GM21367 (cell line): ENCODE measurements at regions not wholly inside any gene's neighbourhood (a gene's known extent, or its start where the extent isn't known, plus 50 kb on each side); places are given as distances from the start of the nearest gene placed in this dataset.
A peak's percentile ranks its signal among the peaks of the same experiment; 100 is the strongest.

Experiments used
- ATAC-seq: cut with Tn5 transposase; IDR thresholded peaks from one replicate; pipeline ENCODE4 v1.9.1; 2021; ENCODE audit not compliant: unreplicated experiment

DNA sequence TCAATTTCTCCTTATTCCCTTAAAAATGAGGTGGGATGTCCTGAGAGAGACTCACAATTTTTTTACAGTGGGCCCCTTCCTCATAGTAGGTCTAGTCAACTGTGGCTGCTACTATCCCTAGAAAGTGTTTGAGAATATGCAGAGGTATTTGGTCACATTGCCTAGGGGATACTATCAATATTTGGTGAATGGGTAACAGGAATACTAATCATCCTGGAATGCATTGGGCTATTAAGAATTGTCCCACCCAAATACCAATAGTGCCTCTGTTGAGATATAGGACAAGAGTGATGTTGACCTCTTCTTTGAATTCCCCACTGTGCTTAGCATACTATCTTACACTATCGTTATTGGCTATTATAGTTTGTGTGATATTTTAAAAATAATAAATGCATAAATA lies 389.4 kb downstream of the DIPK2A start:
- no peak for ATAC-seq

DNA sequence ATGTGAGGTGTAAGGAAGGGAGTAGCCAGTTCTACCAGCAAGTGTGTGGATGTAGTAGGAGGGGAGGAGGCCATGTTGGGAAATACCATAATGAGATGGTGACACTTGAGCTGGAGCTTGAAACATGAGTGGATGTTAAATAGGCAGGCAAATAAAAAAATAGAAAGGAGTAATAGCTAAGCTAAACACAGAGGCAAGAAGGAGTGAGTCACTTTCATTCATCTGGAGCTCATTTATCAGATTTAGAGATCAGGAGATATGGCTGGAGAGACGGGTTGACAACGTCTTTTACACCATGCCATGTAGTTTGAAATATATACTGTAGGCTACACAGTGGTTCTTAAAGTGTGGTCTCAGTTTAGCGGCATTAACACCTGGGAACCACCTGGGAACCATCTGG lies 390.5 kb downstream of the DIPK2A start:
- no peak for ATAC-seq

DNA sequence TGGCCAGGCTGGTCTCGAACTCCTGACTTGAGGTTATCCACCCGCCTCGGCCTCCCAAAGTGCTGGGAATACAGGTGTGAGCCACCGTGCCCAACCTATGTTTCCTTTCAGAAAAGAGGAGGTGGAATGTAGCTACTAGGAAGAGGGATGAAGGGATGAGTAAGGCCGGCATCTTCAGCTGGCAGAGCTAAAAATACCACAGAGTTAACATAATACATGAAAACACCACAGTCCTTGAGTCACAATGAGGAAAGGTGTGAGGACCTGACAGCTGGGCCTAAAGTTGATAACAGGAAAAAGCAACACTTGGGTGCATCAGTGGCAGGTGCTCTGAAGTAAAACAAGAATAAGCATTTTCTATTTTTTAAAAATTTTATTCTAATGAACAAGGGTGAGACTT lies 392.2 kb downstream of the DIPK2A start:
- ATAC-seq, result no peak

DNA sequence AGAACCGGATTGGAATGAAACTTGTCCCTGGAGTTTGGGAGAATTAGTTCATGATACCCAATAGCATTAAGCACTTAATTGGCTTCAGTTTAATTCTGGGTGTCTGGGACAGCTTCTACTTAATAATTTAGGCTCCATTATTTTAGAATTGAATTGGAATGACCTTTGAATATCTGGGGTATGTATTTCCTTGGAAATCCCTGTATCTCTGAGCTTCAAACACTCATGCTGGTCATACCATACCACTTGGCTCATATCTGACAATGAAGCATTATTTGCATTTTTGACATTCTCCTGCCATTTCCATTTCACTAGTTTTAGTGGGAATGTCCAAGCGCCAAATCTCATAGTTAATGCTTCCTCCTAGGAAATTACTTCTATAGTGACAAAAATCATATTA lies 393.1 kb downstream of the DIPK2A start:
- no peak for ATAC-seq

GRCh38 chr3:144369129-144369879 lies 397.7 kb downstream of the DIPK2A start:
- ATAC-seq, result no peak

DNA sequence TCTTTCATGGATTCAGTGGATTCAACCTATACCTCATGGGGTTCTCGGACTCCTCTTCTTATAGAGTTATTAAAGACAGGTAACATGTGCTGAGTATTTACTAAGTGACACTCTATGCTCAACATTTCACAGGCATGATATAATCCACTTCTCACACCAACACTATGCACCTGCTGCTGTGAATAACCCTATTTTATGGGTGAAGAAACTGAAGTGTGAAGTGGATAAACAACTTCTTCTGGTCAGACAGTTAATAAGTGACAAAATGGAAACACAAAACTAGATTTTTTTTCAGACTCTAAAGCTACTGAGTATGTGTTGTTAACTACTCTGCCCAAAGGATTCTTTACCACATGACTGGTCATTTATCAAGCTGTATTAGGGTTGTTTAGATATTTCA lies 403.5 kb downstream of the DIPK2A start:
- ATAC-seq, result no peak

- ATAC-seq, result no peak
These were observed 409.2 kb downstream of the DIPK2A start for GRCh38 chr3:144380849-144381248.

DNA sequence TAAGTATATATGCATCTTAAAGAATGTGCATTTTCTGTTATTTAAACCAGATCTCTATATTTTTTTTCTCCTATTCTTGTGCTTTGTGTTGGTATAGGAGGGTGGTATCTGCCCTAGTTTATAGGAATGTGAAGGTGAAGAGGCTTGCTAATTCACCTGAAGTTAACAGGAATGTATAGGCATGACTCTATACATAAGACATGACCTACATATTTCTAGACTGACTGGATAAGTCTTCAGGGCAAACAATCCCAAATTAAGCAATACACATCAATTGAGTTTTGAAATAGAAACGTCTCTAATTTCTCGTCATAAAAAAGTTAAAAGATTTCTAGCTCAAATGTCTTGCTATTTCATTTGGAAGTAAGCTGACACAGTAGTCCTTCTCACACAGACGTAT lies 410.0 kb downstream of the DIPK2A start:
- ATAC-seq, result no peak

GRCh38 chr3:144384241-144384979 lies 412.8 kb downstream of the DIPK2A start:
- ATAC-seq, result no peak

- no peak for ATAC-seq
These were observed 419.2 kb downstream of the DIPK2A start for GRCh38 chr3:144390786-144391185.

DNA sequence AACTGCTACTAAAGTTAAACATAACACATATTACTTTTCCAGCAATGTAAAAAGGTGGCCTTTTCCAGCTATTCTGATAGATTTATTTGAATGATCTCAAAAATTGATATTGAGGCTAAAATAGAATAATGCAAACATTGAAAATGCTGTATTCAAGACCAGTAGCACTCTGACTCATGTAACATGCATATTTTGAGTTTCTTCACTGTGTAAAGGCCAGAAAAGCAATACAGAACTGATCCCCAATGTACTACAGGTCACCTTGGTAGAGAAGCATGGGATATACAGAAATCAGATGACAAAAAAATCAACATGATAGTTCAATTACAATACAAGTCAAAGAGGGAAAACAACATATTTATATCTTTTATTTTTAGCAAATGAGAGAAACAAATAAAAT lies 419.6 kb downstream of the DIPK2A start:
- ATAC-seq, result no peak

GRCh38 chr3:144394032-144394431 lies 422.4 kb downstream of the DIPK2A start:
- ATAC-seq, result no peak

DNA sequence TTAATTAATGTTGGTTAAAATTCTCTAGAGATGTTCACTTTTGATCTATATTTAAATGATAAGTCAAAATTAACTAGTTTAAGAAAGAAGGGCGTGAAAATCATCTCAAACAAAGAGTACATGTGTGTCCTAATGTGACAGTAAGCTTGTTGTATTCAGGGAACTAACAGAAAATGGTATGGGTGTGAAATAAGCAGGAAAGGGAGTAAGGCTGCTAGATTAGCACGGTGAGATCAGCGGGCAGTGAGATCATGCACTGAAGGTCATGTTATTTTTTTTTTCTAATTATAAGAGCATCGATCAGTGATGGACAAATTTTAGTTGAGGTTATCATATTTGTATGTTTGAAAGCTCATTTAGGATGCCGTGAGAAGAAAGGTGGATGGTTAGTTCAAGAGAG lies 430.8 kb downstream of the DIPK2A start:
- ATAC-seq, result no peak

DNA sequence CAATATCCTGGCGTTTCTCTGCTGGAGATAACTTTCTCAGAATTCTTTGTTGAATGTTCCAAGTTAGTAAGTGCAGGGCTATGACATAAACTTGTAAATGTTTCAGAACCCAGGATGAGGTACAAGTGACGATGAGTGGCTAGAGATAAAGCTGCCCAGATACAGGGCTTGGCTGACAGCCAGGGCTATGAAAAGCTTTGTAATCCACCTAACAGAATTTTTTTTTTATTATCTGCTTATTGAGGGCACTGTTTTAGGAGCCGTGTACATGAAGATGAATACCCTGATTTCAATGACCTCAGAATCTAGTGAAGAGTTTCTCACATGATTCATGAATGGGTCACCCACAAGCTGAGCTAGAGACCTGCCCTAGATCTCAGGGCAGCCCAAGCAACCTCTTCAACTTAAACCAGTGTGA lies 431.4 kb downstream of the DIPK2A start:
- no peak for ATAC-seq

GRCh38 chr3:144407335-144407734 lies 435.7 kb downstream of the DIPK2A start:
- ATAC-seq, result no peak

DNA sequence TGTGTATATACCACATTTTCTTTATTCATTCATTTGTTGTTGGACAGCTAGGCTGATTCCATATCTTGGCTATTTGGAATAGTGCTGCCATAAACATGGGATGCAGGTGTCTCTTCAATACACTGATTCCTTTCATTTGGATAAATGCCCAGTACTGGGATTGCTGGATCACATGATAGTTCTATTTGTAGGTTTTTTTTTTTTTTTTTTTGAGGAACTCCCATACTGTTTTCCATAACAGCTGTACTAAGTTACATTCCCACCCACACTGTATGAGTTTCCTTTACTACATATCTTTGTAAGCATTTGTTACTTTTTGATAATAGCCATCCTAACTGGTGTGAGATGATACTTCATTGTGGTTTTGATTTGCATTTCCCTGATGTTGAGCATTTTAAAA lies 437.7 kb downstream of the DIPK2A start:
- no peak for ATAC-seq

DNA sequence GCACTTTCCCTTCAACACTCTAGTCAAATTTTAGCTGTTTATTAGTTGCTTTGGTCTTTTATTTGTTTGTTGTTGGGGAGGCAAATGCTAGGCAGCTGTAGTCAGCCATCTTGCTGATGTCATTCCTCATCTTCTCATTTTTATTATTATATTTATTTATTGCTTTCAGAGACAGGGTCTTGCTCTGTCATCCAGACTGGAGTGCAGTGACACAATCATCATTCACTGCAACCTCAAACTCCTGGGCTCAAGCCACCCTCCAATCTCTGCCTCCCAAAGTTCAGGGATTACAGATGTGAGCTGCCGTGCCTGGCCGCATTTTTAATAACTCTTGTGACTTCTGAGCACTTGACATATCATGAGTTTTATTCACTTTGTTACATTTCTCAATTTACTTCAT lies 441.4 kb downstream of the DIPK2A start:
- ATAC-seq, result no peak

DNA sequence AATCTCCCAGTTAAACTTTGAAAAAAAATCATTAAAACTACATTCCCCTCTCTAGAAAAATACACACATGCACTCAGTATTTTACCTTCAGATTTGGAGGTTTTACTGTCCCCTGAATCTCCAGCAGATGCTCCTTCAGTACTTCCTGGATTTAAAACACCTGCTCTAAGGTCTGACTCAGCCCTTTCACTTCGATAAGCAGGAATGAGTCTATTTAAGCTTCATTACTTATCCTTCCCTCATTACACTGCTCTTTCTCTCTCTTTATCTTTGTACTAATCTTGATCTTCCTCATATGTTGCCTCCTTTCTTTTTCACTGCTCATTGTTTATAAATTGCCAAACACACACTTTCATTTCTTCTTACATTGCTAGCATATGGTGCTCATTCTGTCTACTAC lies 443.9 kb downstream of the DIPK2A start:
- no peak for ATAC-seq

DNA sequence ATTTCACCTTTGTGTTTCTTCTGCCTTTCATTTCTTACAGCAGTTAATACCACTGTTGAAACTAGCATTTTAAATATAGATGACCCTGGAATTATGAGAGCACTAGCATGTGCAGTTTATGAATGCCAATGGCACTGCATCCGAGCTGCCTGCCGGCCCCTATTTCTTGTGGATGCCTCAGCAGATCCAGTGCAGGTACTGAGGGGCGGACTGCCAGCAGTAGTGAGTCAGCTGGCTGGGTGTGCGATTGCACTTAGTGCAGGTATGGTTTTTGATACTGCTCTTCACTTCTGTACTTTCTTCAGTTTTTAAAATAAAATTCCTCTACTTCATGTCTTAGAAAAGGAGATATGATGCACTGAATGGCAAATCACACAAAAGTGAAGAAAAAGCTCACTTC lies 453.0 kb downstream of the DIPK2A start:
- no peak for ATAC-seq

DNA sequence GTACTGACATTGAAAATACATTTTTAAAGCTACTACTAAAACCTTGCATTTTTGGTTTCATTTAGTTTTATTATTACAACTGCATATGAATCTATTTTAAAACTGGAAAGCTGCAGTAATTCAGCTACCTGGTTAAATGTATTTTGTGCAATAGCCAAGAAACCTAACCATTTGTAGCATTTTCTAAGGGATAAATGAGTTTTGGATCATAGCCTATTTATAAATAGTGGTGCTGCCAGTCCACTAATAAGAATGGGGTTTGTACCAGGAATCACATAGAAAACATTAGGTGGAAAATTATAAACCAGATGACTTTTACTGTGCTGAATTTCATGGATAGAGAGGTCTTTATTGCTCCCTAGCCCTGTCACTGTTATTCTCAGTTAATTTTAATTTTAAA lies 454.7 kb downstream of the DIPK2A start:
- no peak for ATAC-seq

DNA sequence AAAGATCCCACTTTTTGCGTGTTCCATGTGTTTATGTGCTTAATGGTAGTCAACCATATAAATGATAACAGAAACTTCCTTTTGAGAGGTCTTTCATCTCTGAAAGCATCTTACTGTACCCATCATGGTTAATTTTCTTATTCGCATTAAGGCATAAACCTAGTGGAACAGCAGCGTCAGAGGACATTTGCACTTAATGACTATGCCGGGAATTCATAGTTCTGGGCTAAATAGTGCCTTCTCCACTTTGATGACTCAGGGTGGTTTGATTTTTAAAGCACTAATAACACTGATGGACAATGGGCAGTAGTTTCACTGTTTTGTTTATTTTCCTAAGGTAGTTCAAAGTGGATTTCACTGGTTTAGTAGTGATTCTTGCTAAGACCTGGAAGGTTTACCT lies 455.3 kb downstream of the DIPK2A start:
- ATAC-seq, result no peak

DNA sequence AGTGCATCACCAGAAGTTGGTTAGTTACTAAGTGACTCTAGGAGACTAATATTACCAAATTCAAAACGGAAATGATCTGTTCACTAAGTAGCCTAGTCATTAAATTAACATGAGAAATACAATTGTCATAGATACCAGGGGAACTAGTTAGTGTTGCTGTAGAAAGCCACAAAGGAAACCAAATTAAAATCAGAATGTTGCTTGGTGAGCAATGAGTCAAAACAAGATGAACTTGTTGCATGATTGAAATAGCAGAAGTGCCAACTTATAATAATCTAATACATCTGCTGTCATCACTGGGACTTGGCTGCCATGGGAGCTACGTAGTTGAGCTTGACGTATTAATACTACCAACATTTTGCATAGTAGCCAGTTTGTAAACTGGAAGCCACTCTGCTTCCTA lies 458.1 kb downstream of the DIPK2A start:
- peak; percentile 74 for ATAC-seq

GRCh38 chr3:144431134-144431533 lies 459.5 kb downstream of the DIPK2A start:
- ATAC-seq, result peak; percentile 35
